ENCODE measurements at regions not wholly inside any gene's neighbourhood (a gene's known extent, or its start where the extent isn't known, plus 50 kb on each side); places are given as distances from the start of the nearest gene placed in this dataset.
"Not testable (repeated sequence)": the region's sequence is repeated elsewhere in the genome, so short reads cannot be mapped to it uniquely, and the experiment has no call there.

DNA sequence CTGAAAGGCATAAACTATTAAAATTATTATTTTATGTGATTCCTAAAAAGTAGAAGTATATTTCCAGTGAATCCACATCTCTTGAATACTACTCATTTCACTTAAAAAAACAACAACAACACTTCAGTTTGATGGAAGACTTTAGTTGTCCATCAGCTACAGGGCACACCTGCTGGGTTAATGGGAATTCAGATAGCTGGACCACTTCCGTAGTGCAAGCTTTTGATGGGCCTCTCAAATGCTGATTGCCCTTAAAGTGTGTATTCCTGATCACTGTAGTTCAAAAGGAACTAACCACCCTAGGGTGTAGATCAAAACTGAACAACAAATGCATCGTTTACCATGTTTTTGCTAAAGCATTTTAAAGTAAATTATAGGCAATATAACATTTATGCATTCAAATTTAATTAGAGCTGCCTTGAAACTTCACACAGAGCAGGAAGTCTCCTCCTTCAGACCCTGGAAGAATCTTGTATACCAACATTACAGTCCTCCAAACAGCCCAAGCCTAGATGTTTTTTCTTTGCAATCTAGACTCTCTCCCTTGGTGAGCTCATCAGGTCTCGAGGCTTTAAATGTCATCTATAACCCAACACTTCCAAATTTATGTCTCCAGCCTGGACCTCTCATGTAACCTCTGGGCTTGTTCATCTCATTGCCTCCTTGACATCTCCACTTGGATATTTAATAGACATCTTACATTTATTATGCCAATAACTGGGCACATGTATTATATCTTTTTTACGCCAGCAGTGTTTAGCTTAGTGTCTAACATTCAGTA is 510.1 kb upstream of the SLC39A10 start:
- no peak for DNase-seq

DNA sequence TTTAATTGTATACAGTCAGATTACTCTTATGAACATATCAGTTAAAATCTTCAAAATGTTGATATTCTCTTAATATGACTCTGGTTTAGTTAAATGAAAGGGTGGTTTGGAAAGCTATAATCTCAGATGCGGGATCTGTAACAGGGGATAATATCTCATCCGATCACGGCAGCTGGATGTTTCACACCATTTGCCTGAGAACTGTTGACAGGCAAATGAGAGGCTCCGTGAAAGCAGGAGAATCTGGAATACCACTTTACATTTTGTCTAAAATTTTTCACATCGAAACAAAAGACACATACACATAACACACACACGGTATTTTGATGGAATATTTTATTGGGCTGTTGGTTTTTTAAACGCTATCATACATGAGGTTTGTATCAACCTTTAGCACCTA is 518.6 kb upstream of the SLC39A10 start:
- no peak for DNase-seq

DNA sequence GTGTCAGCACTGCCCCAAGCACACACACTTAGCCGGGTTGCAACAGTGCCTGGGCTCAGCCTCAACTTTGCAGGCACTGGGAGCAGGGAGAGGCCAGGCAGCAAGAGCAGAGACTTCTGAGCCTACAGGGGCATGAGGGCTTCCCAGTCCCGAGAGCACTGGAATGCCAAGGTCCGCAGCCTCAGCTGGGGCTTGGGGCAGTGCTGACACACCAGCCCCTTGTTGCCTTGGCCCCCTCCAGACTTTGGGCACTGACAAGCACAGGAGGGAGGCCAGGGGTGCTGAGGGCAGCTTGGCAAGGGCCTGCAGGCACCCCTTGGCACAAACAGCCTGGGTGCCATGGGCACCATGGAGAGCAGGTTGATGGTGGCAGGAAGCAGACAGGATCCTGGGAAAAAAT is 531.1 kb upstream of the SLC39A10 start:
- not testable (repeated sequence) for DNase-seq

DNA sequence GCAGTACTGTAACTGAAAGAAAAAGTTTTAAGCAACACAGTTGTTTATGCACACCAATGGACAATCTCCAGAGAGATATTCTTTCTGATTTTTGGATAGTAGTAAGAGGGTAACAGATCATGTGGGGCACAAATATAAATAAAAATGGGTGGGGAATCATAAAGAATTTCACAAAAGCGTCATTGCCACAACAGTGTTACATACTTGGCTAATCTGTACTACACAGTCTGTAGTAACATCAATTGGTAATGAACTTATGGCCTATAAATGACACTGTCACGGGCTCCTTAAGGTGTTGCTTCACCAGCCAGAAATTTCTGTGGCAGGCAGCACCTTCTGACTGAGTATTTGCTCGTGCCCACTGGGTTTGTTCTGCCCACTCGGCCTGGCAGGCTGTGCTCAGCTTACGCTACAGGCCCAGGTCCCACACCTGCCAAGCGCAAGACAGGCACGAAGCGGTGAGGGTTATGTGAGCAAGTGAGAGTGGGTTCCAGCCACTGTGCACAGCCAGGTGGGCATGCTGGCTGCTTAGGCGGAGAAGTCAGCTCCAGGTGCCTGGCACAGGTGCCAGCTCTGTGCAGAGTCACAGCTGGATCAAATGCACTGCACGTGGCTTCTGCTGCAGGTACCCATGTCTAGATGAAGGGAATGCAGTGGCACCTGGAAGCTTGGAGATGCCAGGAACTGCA is 532.5 kb upstream of the SLC39A10 start:
- DNase-seq = no peak

DNA sequence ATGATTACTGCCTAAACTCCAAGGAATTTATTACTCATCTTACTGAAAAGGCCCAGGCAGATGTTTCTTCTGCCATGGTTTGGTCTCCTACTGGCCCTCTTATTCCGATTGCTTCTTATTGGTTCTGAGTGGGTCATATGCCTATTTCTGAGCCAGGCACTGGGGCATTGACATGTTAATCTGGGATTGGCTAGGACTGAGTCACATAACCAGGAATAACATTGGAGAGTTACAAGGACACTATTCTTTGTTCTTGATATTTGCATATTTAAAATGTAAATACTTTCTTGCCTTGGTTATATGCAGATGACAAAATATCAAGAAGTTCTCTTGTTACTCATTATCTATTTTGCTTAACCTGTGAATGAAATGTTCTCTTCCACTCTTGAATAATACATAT is 534.4 kb upstream of the SLC39A10 start:
- no peak for DNase-seq

DNA sequence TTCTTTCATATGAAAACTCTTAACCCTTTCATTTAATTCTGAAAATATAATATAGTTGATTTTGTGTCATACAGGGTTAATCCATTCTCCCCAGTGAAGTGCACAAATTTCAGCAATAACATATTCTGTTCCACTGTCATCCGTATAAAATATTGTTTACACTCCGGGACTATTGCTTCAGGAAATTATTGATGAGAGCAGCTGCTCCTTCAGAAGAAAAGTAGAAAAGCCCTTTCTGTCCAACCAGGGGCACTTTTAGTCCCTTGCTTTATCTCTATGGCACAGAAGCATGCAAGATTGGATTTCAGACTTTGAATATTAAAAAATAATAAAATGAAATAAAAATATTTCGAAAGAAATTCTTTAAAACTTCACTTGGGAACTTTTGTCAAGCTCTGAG is 535.7 kb upstream of the SLC39A10 start:
- DNase-seq = no peak

DNA sequence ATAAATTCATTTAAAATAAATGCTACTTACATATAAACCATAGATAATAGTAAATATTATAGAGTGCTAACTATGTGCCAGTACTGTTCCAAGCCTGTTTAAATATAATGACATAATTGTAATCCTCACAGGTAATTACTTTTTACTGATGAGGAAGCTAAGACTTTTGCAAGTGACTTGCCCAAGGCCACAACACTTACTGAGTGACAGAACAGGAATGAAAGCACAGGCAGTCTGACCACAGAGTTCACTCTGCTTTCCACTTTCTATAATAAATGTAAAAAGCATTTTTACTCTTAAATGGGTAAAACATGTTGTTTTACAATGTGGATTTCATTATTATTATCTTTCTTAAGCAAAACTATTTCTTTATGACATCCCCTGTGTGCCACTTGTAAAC is 537.8 kb upstream of the SLC39A10 start:
- DNase-seq = no peak

DNA sequence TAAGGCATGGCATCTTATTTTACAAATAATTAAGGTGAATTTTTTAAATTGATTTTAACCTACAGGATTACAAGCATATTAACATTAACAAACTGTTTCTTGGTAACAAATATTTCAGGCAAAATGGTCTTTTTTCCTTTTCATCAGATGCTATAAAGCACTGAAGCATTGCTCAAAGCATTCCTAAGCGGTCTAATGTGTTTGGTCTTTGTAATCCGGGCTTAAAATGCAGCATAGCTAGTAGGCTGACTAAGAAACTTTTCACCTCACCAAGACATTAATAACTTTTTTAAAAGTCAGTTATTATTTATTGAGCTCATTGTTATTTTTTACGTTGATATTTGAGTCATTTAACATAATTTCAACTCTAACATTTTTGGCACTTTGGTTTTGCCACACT is 538.8 kb upstream of the SLC39A10 start:
- DNase-seq = no peak

DNA sequence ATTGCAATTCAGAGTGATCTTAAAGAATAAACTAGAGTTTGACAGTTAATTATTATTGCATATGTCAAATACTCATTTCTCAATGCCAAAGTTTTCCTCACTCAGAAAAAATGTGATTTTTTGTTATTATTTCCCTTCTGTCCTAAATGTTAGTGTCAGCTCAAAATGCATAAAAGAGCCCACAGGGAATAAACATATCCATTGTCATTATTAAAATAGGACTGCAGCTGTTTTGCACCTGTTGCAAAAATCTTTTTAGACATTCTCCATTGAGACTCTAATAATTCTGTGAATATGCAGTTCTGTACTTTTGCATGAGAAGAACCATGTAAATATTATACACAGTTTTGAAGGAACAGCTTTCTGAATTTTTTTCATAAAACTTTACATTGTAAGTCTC is 540.0 kb upstream of the SLC39A10 start:
- no peak for DNase-seq

DNA sequence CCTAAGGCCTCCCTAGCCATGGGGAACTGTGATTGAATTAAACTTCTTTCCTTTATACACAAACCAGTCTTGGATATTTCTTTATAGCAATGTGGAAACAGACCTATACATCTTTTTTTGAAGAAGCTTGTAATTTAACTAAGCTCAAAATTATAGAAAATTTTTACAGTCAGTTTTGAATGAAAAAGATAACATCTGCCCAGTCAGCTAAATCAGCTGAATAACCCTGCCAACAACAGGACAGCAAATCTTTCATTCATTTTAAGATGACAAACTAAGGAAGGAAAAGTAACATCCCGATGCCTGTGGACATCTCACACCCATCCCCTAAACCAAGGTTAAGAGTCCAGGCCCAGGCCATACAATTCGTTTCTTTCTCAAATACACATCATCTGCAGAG is 541.3 kb upstream of the SLC39A10 start:
- DNase-seq = no peak

DNA sequence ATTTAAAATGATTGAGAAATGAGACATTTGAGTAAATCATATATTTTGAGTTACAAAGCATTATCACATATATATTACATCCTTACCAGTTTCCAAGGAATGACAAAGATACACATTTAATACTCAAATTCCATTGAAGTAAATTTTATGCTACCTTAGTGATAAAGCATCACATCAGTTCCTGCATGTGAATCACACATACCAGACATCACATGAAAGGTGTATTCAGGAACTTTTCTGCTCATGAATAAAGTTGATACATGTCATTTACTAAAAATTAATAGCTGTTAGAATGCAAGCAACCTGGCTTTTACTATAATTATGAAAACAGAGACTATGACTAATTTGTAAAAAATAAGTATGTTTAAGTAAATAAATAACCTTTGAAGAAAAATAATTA is 548.8 kb upstream of the SLC39A10 start:
- no peak for DNase-seq

DNA sequence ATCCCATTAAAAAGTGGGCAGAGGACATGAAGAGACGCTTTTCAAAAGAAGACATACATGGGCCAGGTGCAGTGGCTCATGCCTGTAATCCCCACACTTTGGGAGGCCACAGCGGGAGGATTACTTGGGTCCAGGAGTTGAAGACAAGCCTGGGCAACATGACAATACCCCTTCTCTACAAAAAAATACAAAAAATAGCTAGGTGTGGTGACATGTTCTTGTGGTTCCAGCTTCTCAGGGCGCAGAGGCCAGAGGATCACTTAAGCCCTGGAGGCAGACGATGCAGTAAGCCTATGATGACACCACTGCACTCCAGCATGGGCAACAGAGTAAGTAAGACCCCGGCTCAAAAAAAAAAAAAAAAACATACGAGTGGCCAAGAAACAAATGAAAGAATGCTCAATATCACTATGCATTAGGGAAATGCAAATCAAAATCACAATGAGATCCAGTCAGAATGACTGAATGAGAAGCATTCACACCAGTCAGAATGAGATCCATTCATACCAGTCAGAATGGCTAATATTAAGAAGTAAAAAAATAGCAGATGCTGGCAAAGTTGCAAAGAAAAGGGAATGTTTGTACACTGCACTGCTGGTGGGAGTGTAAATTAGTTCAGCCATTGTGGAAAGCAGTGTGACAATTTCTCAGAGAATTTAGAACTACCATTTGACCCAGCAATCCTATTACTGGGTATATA is 550.2 kb upstream of the SLC39A10 start:
- DNase-seq = no peak

DNA sequence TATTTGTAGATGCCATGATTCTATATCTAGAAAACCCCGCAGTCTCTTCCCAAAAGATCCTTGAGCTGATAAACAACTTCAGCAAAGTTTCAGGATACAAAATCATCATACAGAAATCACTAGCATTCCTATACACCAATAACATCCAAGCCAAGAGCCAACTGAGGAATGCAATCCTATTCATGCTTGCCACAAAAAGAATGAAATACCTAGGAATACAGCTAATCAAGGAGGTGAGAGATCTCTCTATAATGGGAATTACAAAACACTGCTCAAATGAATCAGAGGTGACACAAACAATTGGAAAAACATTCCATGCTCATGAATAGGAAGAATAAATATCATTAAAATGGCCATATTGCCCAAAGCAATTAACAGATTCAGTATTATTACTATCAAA is 551.4 kb upstream of the SLC39A10 start:
- no peak for DNase-seq

DNA sequence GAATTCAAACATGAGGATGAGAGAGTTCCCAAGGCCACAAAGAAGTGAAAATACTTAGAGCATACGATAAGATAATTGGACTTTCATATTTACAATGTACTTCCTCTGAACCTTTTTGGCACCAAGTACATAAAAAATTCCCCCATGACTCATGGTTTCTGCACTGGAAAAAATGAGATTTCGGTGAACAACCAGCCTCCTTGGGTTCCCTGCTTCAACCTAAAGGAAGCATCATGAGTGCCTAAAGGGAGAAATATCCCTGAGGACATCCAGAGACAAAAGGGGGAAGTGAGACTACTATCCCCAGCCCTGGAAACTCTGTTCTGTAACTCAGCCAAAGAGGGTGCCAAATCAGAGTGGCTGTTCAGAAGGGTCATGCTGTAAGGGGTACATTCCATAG is 562.7 kb upstream of the SLC39A10 start:
- DNase-seq = no peak

DNA sequence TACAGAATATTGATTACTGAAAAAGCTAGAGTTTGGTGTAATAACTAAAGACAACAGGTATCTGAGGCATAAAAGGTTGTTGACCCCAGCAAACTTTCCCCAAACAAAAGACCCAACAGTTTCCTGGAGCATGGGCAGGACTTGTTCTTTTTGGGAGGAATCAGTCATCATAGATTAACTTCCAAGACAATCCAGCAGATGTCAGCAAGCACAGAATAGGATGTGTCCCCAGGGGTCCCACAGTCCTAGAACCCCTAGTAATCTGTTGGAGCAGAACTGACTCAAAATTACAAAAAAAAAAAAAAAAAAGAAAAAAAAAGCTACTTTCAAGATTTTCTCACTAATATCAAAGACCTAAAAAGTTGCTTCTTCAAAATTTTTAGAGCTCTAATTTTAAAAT is 564.7 kb upstream of the SLC39A10 start:
- no peak for DNase-seq

DNA sequence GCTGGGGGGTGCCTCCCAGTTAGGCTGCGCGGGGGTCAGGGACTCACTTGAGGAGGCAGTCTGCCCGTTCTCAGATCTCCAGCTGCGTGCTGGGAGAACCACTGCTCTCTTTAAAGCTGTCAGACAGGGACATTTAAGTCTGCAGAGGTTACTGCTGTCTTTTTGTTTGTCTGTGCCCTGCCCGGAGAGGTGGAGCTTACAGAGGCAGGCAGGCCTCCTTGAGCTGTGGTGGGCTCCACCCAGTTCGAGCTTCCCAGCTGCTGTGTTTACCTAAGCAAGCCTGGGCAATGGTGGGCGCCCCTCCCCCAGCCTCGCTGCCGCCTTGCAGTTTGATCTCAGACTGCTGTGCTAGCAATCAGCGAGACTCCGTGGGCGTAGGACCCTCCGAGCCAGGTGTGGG is 584.2 kb upstream of the SLC39A10 start:
- DNase-seq = not testable (repeated sequence)

DNA sequence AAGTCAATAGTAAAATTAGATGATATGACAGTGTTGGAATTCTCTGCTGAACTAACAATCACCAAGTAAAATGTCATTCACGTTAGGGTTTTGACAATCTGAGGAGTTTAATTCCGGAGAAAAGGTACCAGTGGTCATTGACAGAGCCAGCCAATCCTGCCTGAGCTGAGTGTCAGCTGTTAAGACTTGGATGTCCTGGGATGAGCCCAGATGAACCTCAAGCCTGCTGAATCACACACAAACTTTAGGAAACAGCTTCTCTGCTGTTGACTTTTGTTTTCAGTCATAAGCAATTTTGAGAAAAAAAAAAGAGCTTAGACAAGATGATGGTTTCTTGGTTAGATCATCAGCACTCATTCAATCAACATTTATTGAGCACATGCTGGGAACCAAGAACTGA is 600.0 kb upstream of the SLC39A10 start:
- no peak for DNase-seq

DNA sequence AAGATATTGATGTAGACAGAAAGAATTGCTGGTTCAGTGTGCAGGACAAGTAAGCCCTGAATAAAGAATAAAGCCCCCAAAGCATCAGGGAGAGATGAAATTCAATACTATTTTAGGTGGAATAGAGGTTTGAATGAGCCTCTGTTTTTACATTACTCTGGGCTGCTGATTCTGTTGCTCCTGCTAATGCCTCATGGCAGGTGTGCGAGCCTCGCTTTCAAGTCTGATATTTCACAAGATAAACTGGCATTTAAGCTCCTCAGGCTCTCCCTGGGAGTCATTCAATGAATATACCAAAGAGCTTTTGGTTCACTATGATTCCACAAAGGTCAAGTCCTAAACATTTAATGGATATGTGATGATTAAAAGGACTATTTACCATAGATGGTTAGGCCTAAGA is 601.0 kb upstream of the SLC39A10 start:
- no peak for DNase-seq

DNA sequence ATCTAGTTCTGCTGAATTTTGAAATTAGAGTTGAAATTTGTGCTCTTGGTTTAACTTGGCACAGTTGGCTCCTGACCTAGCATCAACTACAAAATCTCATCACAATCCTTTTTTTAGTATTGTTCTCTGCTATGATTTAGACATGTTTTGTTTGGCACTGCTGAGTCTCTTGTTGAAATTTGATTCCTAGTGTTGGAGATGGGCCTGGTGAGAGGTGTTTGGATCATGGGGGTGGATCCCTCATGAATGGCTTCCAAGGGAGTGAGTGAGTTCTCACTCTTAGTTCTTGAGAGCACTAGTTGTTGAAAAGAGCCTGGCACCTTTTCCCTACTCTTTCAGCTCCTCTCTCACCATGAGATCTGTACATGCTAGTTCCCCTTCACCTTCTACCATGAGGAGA is 605.6 kb upstream of the SLC39A10 start:
- no peak for DNase-seq

DNA sequence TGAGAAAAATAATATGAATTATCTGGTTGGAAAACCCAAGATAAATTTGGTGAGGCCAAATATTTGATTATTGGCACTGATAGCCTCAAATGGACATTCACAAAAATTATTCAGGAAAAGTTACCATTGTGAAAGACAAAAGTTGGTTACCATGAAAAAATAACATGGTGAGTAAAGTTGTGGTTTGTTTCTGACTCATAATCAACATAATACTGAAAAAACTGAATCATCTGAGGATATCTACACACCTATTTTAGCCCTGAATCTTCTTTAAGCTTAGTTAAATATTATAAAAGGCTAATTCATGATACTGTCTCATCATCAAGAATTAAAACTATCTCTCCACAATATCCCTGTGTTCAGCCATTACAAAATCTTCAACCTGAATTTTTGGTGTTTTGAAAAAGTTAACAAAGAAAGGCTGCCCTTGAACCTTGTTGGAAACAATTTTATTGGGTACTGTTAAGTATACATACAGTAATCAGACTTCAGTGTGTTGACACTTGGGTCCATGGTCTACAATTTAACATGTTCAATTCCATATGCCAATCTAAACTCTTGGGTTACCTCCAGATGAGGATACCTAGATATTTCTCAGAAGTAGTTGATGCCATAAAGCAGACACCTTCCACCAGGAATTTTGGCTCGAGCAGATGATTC is 607.5 kb upstream of the SLC39A10 start:
- DNase-seq = no peak

DNA sequence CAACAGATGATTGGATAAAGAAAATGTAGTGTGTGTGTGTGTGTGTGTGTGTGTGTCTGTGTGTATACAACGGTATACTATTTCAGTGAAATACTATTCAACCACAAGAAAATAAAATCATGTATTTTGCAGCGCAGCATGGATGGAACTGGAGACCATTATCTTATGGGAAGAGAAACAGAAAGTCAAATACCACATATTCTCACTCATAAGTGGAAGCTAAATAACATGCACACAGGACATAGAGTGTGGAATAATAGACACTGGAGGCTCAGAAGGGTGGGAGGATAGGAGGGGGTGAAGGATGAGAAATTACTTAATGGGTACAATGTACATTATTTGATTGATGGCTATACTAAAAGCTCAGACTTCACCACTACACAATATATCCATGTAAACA is 609.1 kb upstream of the SLC39A10 start:
- no peak for DNase-seq

DNA sequence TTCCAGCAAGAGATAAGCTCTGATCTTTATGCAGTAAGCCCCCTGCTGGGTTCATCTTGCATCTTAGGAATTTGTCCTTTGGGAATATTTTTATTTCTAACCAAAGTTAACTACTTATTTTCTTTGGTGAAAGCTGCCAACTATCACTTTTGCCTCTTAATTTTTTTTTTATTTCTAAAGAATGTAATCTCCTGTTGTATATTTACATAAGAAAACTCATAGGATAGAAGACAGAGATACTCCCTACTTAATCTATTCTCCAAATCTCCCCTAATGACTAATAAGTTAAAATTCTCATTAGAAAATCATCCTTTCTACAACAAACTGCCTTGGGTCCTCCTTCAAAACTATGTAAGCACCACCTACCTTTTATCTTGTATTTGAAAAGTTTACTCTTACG is 612.2 kb upstream of the SLC39A10 start:
- DNase-seq = no peak

DNA sequence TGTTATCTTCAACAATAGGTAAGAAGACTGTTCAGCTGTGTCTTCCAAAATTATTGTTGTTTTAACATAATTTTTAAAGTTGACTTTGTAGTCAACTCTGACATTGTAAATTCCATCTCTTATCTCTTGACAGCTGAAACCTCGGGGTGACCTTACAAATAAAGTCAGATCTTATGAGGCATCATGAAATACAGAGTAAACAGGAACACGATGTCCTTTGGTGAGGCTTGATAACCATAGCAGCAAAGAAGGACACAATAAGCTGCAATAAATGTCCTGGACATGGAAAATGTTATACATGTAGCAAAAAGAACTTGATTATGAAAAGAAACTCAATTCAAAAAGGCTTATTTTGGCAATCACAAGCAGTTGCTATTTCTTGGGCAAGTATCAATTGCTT is 618.9 kb upstream of the SLC39A10 start:
- DNase-seq = no peak

DNA sequence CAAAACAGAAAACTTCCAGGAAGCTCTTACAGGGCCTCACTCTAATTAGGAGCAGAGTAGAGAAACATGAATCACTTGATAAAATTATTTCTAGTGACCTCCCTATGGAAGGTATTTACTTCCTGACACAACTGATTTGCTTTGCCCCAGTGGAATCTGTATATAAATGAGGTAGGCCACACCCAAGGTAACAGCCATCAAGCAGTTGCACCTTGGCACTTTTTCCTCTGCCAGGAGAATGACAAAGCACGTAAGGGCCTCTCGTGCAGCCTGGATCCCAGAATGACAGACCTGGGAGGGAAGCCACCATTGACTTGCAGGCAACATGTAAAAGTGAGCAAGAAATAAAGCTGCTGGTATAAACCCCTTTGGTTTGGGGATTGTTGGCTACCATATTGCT is 620.0 kb upstream of the SLC39A10 start:
- DNase-seq = no peak

Measured in activated CD4-positive, alpha-beta T cell treated with anti-CD3 and anti-CD28 coated beads for 4 hours (primary cell).